ENCODE measurements at regions not wholly inside any gene's neighbourhood (a gene's known extent, or its start where the extent isn't known, plus 50 kb on each side); places are given as distances from the start of the nearest gene placed in this dataset.

DNA sequence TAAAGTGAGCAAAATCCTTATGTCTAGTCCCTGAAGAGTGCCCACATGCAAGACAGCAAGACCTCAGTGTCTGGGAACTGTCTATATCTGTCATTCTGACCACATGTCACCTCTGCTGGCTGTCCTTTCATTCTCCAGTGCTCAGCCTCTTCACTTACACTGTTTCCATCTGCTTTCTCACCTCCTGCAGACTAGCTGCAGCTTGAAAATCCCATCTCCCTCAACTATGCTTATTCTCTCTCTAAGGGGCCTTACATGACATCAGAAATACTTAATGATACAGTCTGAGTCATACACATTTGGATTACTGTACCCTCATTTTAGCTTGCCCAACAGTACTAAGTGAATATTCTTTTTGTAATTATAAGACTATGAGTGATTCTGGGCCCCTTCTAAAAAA, 587.8 kb downstream of the EPM2A start:
- H3K4me3 ChIP-seq (ENCODE audit: low read depth, low read length) = no peak overlapping the region
- TF ChIP-seq, protein P1, sequence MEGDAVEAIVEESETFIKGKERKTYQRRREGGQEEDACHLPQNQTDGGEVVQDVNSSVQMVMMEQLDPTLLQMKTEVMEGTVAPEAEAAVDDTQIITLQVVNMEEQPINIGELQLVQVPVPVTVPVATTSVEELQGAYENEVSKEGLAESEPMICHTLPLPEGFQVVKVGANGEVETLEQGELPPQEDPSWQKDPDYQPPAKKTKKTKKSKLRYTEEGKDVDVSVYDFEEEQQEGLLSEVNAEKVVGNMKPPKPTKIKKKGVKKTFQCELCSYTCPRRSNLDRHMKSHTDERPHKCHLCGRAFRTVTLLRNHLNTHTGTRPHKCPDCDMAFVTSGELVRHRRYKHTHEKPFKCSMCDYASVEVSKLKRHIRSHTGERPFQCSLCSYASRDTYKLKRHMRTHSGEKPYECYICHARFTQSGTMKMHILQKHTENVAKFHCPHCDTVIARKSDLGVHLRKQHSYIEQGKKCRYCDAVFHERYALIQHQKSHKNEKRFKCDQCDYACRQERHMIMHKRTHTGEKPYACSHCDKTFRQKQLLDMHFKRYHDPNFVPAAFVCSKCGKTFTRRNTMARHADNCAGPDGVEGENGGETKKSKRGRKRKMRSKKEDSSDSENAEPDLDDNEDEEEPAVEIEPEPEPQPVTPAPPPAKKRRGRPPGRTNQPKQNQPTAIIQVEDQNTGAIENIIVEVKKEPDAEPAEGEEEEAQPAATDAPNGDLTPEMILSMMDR (IDR thresholded peaks at IDR 0.05; ENCODE audit: insufficient read depth, low read length) = no peak
- peak; percentile 16 for DNase-seq (ENCODE audit: low read depth)

DNA sequence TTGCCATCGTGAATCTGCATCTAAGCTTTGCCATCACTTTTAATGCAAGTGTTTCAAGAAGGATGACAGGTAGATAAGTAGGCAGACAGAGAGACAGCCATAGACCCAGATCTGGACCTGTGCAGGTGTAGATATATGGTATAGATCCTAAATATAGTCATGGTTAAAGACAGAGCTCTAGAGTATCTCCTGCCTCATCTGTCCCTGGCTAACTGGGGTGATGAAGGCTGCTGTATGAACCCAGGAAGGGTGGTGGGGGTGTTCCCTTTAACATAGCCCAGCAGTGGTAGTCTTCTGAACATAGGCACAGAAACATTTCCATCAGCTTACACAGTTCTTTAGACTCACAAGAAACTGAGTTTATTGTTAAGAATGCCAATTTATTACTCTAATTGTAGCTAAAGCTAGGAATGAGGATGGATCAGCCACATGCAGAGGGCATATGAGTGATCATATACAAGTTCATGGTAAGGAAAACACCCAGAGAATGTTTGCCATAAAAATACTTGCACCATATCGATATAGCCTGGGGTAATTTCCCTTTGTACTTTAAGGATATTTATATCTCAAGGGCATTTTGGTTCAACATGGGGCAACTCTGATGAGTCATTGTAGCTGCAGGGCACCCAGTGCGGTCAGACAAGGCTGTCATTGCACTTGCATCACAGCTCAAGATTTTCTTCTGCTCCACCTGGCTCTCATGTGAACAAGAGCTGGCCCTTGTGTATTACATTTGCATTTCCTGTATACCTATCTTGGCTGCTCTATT, 587.2 kb downstream of the EPM2A start:
- TF ChIP-seq, protein P1 (IDR thresholded peaks at IDR 0.05; ENCODE audit: insufficient read depth, low read length) = no peak

DNA sequence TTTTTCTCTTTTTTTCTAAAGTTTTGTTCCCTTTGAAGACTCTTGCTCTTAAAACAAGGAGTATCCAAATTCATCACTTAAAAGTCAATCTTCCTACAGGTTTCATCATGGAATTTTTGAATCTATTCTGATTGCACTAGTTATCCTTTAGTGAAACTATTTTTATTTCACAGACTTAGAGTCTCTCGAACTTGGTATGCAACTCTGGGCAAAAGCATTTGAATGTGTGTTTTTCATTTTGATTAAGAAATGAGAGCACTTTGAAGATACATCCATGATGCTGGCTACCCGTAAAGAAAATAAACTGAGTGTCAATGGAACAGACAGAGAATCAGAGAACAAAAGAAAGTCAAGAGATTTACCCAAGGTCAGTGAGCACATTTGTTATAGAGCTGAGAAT, 586.5 kb downstream of the EPM2A start:
- no peak for DNase-seq (ENCODE audit: low read depth)
- TF ChIP-seq, protein P1 (IDR thresholded peaks at IDR 0.05; ENCODE audit: insufficient read depth, low read length) = no peak
- no peak overlapping the region for H3K4me3 ChIP-seq (ENCODE audit: low read depth, low read length)

More for the DNA sequence above, 587.2 kb downstream of the EPM2A start:
- no peak overlapping the region for H3K4me3 ChIP-seq (ENCODE audit: low read depth, low read length)
- DNase-seq (ENCODE audit: low read depth) = peak; percentile 34

DNA sequence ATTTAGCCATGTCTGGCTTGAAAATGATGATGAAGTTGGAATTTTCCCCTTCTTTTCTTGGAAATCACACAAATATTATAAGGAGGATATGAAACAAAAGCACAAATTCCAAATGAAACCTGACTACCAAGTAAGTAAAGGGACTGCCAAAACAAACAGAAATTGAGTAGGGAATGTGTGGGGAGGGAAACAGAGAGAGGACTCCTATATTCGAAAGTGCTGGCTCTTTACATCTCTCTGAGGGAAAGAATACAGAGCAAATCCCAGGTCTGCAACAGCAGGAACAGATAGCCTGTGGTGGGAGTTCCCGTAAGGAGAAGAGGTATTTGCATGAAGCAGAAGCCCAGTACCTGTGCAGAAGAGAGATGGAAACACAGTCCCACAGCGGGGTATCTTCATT, 583.7 kb downstream of the EPM2A start:
- TF ChIP-seq, protein P1 (IDR thresholded peaks at IDR 0.05; ENCODE audit: insufficient read depth, low read length) = no peak
- no peak overlapping the region for H3K4me3 ChIP-seq (ENCODE audit: low read depth, low read length)
- DNase-seq (ENCODE audit: low read depth) = peak; percentile 48

DNA sequence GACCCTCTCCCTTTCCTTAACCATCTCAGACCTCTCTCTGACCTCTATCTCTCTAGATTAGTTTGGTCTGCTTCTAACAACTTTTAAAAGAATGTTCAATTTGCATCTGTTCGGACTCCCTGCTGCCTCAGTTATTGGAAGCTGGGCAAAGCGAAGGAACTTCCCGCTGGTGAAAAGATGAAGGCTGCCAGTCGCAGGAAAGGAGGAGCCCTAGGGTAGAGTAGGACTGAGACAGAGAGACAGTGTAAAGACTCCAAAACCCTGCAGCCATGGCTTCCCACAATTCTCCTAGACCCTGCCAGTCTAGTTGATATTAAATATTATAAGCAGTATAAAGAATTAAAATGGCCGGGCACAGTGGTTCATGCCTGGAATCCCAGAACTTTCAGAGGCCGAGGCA, 581.8 kb downstream of the EPM2A start:
- no peak for DNase-seq (ENCODE audit: low read depth)
- TF ChIP-seq, protein P1 (IDR thresholded peaks at IDR 0.05; ENCODE audit: insufficient read depth, low read length) = no peak

DNA sequence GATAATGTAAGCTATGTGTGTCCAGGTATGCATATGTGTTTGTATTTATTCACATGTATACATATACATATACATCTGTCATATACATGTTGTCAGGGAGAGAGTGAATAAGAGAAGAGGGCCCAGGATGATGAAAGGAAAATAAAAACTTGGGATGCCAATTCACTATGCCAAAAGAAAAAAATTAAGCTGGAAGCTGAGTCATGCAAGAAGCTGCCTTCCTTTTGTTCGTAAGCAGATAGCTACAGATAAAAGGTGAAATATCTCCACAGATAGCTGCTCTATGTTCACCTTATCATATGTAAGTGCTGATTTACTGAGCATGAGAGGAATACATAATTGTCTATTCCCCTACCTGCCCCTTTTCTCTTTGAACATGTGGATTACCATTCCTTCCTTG, 579.9 kb downstream of the EPM2A start:
- TF ChIP-seq, protein P1 (IDR thresholded peaks at IDR 0.05; ENCODE audit: insufficient read depth, low read length) = no peak
- DNase-seq (ENCODE audit: low read depth) = peak; percentile 38
- H3K4me3 ChIP-seq (ENCODE audit: low read depth, low read length) = no peak overlapping the region

More for the DNA sequence above, 581.8 kb downstream of the EPM2A start:
- H3K4me3 ChIP-seq (ENCODE audit: low read depth, low read length) = no peak overlapping the region

Measured in fibroblast of the aortic adventitia (primary cell).